Kidney epithelial cell (primary cell): ENCODE measurements at regions not wholly inside any gene's neighbourhood (a gene's known extent, or its start where the extent isn't known, plus 50 kb on each side); places are given as distances from the start of the nearest gene placed in this dataset.

Source experiments
- DNase-seq: peaks from one replicate; pipeline ENCODE4 v3.0.0-alpha.2; 2010; ENCODE audit warnings: low read depth
- H3K27me3 ChIP-seq: 2 replicates; pipeline ENCODE4 v1.6.0; 2011; ENCODE audit warnings: low read length; ENCODE audit not compliant: control insufficient read depth, insufficient read depth
- H3K36me3 ChIP-seq: 2 replicates; pipeline ENCODE4 v1.5.1; 2011; ENCODE audit warnings: low read length; ENCODE audit not compliant: control insufficient read depth, insufficient read depth
- H3K4me3 ChIP-seq: 2 replicates; pipeline ENCODE4 v1.5.1; 2011; ENCODE audit warnings: low read depth, mild to moderate bottlenecking, control low read depth, low read length
- TF ChIP-seq, protein P1 (sequence below): IDR thresholded peaks from 2 replicates; pipeline ENCODE4 v1.5.1; 2011; ENCODE audit warnings: mild to moderate bottlenecking, moderate library complexity, low read length, control low read depth, inconsistent platforms; ENCODE audit not compliant: insufficient read depth, poor library complexity, severe bottlenecking

DNA sequence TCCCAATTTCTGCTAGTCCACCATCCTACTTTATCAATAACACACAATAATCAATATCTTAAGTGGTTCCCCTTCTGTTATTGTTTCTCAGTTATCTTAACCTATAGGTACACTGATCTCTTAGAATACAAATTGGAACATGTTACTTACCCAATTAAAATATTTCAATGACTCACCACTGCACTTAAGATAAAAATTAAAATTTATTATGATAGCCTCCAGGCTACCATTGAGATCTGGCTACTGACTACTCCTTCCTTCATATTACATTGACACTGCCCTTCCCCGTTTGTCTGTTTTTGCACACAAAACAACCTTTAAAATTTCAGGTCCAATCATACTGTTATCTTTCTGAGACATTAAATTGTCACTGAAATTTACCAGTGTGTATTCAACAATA, 1074.7 kb downstream of the ADGRL3 start:
- no peak overlapping the region for H3K4me3 ChIP-seq
- TF ChIP-seq, protein P1, sequence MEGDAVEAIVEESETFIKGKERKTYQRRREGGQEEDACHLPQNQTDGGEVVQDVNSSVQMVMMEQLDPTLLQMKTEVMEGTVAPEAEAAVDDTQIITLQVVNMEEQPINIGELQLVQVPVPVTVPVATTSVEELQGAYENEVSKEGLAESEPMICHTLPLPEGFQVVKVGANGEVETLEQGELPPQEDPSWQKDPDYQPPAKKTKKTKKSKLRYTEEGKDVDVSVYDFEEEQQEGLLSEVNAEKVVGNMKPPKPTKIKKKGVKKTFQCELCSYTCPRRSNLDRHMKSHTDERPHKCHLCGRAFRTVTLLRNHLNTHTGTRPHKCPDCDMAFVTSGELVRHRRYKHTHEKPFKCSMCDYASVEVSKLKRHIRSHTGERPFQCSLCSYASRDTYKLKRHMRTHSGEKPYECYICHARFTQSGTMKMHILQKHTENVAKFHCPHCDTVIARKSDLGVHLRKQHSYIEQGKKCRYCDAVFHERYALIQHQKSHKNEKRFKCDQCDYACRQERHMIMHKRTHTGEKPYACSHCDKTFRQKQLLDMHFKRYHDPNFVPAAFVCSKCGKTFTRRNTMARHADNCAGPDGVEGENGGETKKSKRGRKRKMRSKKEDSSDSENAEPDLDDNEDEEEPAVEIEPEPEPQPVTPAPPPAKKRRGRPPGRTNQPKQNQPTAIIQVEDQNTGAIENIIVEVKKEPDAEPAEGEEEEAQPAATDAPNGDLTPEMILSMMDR, result no peak
- no peaks in the 10 kb centered on the region for H3K27me3 ChIP-seq
- no peak for DNase-seq
- no peaks in the 10 kb centered on the region for H3K36me3 ChIP-seq

GRCh38 chr4:62271107-62271506, 1071.0 kb downstream of the ADGRL3 start:
- H3K36me3 ChIP-seq, result no peaks in the 10 kb centered on the region
- no peaks in the 10 kb centered on the region for H3K27me3 ChIP-seq
- no peak for DNase-seq
- TF ChIP-seq, protein P1, result no peak
- no peak overlapping the region for H3K4me3 ChIP-seq

DNA sequence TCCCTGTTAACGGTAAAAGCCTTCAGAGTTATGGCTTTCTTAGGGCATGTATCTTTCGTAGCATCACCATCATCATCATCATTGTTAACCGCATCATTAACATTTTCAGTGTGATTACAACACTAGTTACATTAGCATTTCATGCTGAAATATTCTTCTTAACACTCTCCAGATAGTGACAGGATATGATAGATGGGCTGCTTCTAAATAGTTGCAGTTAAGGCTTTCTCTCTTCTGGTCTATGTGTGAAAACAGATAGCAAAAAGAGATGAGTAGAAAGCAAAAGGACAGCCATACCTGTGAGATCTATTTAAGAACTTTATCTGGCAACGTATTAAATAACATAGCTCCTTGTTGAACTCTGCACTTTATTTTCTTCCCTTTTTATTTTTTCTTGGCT, 1069.8 kb downstream of the ADGRL3 start:
- no peaks in the 10 kb centered on the region for H3K27me3 ChIP-seq
- TF ChIP-seq, protein P1, result no peak
- DNase-seq, result no peak
- H3K4me3 ChIP-seq, result no peak overlapping the region
- no peaks in the 10 kb centered on the region for H3K36me3 ChIP-seq

DNA sequence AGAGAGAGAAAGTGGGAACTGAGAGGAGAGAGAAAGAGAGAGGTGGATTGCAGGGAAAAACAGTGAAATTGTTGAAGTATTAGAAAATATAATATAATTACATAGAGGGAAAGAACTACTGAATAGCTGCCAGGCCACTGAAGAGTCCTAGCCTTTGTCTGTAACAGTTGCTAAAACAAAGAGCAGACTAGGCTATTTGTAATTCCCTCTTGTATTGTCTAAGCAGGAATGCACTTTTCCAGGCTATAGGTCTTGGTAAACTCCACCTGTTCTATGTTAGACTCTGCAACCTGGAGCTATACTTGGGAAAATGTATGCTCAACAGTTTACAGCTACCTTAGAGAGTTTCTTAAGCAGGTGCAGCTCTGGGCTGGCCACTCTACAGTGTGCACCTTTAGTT, 1063.3 kb downstream of the ADGRL3 start:
- TF ChIP-seq, protein P1, result no peak
- Histone ChIP-seq H3K27me3 (no peaks in the 10 kb centered on the region), H3K4me3 (no peak overlapping the region), H3K36me3 (no peaks in the 10 kb centered on the region)
- DNase-seq, result no peak

DNA sequence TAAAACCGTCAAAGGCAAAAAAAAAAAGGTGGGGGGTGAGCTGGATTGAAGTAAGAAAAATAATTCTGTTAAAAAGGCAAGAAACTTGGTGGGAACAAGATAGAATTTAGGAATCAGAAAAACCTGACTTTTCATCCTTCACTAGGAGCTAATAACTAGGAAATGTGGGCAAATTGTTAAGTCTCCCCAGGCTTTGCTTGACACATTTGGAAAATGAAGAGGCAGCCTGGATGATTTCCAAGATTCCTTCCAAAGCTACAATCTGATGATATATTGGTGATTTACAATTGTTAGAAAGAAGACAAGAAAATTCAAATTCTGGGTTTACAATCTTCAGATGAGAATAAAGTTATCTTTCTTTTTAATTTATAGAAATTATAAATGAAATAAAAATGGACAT, 1062.5 kb downstream of the ADGRL3 start:
- Histone ChIP-seq H3K27me3 (no peaks in the 10 kb centered on the region), H3K4me3 (no peak overlapping the region), H3K36me3 (no peaks in the 10 kb centered on the region)
- TF ChIP-seq, protein P1, result no peak
- DNase-seq, result no peak

DNA sequence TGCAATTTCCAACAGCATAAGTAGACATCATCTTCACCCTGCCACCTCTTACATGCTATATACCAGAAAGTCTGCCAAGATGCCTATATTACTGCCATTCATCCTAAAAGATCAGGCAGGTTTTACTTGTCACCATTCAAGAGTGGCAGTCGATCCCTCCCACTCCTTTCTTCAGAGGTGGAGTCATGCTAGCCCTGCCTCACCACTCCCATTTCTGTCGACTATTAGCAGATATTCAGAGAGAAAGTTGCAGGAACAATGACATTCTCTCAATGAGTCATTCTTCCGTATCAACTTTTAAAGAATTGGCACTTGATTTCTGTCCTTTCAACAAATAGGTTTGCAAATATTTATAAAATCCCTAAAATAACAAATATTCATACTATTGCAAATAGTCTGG, 1060.1 kb downstream of the ADGRL3 start:
- Histone ChIP-seq H3K27me3 (no peaks in the 10 kb centered on the region), H3K4me3 (no peak overlapping the region), H3K36me3 (no peaks in the 10 kb centered on the region)
- no peak for DNase-seq
- TF ChIP-seq, protein P1, result no peak
